AG09309 (cell line): ENCODE measurements at regions not wholly inside any gene's neighbourhood (a gene's known extent, or its start where the extent isn't known, plus 50 kb on each side); places are given as distances from the start of the nearest gene placed in this dataset.

Experiments used
- DNase-seq: peaks from one replicate; pipeline ENCODE4 v3.0.0-alpha.2; 2010; ENCODE audit warnings: low read depth
- H3K4me3 ChIP-seq: 2 replicates; pipeline ENCODE4 v1.5.1; 2011; ENCODE audit warnings: mild to moderate bottlenecking, low read depth, low read length, moderate library complexity; ENCODE audit not compliant: control insufficient read depth
- TF ChIP-seq, protein P1 (sequence below): IDR thresholded peaks from 2 replicates; pipeline ENCODE4 v1.5.1; 2011; ENCODE audit warnings: mild to moderate bottlenecking, low read depth, low read length, inconsistent platforms; ENCODE audit not compliant: insufficient read depth, control insufficient read depth; ENCODE audit errors: missing control alignments

DNA sequence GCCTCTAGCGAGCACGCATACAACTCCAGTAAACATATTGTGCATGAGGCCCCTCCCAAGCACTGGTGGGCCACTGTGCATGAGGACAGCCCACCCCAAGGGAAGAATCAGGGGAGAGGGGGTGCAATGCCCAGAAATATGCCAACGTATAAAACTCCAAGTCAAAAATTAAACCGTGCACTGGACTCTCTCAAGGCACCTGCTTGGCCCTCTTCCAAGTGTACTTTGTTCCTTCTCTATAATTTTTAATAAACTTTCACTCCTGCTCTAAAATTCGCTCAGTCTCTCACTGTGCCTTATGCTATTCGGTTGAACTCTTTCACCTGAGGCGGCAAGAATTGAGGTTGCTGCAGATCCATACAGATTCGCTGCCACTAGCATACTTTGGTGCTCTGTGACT is 465.3 kb upstream of the TENM4 start:
- DNase-seq: no peak
- H3K4me3 ChIP-seq: no peak overlapping the region
- TF ChIP-seq, protein P1, sequence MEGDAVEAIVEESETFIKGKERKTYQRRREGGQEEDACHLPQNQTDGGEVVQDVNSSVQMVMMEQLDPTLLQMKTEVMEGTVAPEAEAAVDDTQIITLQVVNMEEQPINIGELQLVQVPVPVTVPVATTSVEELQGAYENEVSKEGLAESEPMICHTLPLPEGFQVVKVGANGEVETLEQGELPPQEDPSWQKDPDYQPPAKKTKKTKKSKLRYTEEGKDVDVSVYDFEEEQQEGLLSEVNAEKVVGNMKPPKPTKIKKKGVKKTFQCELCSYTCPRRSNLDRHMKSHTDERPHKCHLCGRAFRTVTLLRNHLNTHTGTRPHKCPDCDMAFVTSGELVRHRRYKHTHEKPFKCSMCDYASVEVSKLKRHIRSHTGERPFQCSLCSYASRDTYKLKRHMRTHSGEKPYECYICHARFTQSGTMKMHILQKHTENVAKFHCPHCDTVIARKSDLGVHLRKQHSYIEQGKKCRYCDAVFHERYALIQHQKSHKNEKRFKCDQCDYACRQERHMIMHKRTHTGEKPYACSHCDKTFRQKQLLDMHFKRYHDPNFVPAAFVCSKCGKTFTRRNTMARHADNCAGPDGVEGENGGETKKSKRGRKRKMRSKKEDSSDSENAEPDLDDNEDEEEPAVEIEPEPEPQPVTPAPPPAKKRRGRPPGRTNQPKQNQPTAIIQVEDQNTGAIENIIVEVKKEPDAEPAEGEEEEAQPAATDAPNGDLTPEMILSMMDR: no peak

DNA sequence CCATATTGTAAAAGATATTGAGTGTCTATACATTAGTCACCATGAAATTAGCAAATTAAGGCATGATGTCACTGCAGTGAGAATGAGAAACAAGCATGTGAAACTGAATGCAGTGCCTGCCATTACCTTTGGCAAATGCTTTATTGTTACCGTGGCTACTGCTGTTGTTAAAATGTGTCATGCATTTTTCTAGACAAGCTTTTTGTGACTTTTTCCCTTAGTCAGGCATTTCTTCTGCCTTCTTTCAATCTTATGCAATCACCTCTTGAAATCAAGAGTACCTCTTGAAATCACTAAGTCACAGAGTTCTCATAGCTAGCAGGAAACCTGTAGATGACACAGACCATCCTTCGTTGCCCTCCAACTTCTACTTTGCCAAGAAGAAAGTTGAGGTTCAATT is 461.7 kb upstream of the TENM4 start:
- TF ChIP-seq, protein P1: no peak
- H3K4me3 ChIP-seq: no peak overlapping the region
- no peak for DNase-seq

DNA sequence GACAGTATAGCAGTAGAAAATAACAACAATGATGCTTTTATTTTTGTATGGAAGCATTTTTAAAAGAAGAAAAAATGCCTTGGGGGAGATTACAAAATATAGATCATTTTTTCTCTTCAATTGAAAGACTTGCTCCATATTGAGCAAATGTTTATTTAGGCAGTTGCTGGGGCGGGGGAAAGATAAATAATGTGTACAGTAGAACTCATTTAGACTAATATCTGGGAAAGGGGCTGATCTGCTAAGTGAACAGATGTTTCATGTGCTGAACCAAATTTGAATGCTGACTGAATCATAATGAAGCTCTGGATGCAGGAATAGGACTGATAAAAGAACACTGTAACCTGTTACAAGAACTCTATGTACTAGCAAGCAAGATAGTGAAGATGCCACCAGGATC is 457.1 kb upstream of the TENM4 start:
- no peak overlapping the region for H3K4me3 ChIP-seq
- no peak for DNase-seq
- TF ChIP-seq, protein P1: no peak

DNA sequence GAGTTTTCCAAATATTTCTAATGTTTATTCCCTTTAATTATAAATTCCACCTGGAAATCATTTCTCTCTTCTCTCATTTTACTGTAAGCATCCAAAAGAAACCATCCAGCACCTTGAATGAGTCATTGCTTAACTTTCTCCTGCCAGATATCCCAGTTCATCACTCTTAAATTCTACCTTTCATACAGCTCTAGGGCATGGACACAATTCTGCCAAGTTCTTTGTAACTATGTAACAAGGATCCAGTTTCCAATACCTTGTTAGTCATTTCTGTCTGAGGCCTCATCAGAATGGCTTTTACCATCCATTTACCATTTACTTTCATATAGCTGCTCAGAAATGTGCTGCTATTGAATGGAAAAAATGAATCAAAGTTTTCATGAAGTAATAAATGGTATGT is 455.4 kb upstream of the TENM4 start:
- no peak for DNase-seq
- no peak overlapping the region for H3K4me3 ChIP-seq
- TF ChIP-seq, protein P1: no peak

DNA sequence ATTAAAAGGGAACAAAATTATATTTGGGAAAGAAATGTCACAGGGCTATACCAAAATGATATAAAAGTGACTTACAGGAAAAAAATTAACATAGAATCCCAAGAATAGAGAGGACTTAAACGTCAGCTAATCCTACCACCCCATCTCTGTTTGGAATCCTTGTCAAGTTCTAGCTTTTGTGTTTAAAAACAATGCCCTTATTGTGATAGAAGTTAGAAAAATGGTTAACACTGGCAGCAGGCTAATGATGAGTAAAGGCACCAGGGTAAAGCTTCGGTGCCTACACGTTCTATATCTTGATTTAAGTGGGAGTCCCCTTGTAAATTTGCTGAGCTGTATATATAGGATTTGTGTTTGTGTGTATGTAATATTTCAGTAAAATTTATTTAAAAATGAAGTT is 453.3 kb upstream of the TENM4 start:
- TF ChIP-seq, protein P1: no peak
- no peak overlapping the region for H3K4me3 ChIP-seq
- DNase-seq: no peak

DNA sequence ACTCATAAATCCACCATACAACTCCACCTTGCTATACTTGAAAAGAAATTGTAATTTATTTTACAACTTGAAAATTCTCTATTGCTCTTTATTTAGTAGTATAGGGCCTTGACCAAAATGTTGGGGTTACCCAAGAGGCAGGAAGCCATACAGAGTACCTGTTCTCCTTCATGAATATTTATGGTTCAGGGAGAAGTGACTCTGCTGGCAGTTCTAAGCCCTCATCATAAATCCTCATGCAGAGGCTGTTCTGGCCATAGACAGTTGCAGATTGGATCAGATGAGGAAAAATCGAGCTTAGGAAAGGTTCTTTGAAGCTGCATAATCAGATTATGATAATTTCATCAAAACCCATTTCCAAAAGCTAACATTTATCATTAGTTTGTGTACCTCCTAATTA is 449.4 kb upstream of the TENM4 start:
- TF ChIP-seq, protein P1: no peak
- no peak overlapping the region for H3K4me3 ChIP-seq
- DNase-seq: no peak

DNA sequence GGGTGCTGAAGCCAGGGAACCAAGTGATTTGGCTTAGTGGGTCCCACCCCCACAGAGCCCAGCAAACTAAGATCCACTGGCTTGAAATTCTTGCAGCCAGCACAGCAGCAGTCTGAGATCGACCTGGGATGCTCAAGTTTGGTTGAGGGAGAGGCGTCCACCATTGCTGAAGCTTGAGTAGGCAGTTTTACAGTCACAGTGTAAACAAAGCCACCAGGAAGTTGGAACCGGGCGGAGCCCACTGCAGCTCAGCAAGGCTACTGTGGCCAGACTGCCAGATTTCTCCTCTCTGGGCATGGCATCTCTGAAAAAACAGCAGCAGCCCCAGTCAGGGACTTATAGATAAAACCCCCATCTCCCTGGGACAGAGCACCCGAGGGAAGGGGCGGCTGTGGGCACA is 424.1 kb upstream of the TENM4 start:
- DNase-seq: no peak
- TF ChIP-seq, protein P1: no peak
- H3K4me3 ChIP-seq: no peak overlapping the region
